ENCODE measurements at regions not wholly inside any gene's neighbourhood (a gene's known extent, or its start where the extent isn't known, plus 50 kb on each side); places are given as distances from the start of the nearest gene placed in this dataset.

GRCh38 chr12:90790747-90791146 is 164.2 kb downstream of the CCER1 start:
- no peak overlapping the region for H3K4me3 ChIP-seq
- TF ChIP-seq POLR2A (IDR thresholded peaks at IDR 0.05) (no peak), CTCF (IDR thresholded peaks at IDR 0.05) (no peak)
- no peak for DNase-seq
- no peaks in the 10 kb centered on the region for H3K9me3 ChIP-seq
- no peaks in the 10 kb centered on the region for H3K36me3 ChIP-seq
- intact Hi-C loops (cut with DNase I), result no loop called here
- no peaks in the 10 kb centered on the region for H3K4me1 ChIP-seq
- 71% methylated on average over 4 of the region's 4 CpGs for WGBS, 2 donors
- no peak overlapping the region for H3K27ac ChIP-seq
- H3K27me3 ChIP-seq, result no peaks in the 10 kb centered on the region

DNA sequence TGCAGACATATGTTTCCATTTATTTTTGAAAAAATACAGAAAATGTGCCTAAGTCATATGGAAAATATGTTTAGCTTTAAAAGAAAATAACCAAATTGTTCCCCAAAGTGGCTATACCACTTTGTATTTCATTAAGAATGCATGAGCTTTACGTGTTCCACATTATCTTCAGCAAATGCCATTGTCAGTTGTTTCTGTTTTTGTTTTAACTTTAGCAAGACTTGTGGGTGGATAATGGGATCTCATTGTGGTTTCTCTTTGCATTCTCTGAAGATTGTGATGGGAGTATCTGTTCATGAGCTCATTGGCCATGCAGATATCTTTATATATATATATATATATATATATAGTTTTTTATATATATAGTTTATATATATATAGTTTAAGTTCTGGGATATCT is 181.5 kb downstream of the CCER1 start:
- H3K27me3 ChIP-seq, result no peaks in the 10 kb centered on the region
- H3K27ac ChIP-seq, result no peak overlapping the region
- no peaks in the 10 kb centered on the region for H3K4me1 ChIP-seq
- intact Hi-C loops (cut with DNase I), result no loop called here
- no peaks in the 10 kb centered on the region for H3K36me3 ChIP-seq
- DNase-seq, result no peak
- H3K4me3 ChIP-seq, result no peak overlapping the region
- no peak for TF ChIP-seq POLR2A (IDR thresholded peaks at IDR 0.05)
- no peak for TF ChIP-seq CTCF (IDR thresholded peaks at IDR 0.05)
- 65 to 75% methylated on average over 1 of the region's 1 CpG for WGBS, 2 donors
- H3K9me3 ChIP-seq, result no peaks in the 10 kb centered on the region

- H3K4me1 ChIP-seq, result no peaks in the 10 kb centered on the region
- H3K9me3 ChIP-seq, result no peaks in the 10 kb centered on the region
- no peak for DNase-seq
- no peaks in the 10 kb centered on the region for H3K36me3 ChIP-seq
- H3K27me3 ChIP-seq, result no peaks in the 10 kb centered on the region
- intact Hi-C loops (cut with DNase I), result no loop called here
- no peak overlapping the region for H3K27ac ChIP-seq
- TF ChIP-seq POLR2A (IDR thresholded peaks at IDR 0.05) (no peak), CTCF (IDR thresholded peaks at IDR 0.05) (no peak)
- no peak overlapping the region for H3K4me3 ChIP-seq
- WGBS, 2 donors, result 28 to 33% methylated on average over 1 of the region's 1 CpG
These were observed 184.1 kb downstream of the CCER1 start for GRCh38 chr12:90770861-90771260.

DNA sequence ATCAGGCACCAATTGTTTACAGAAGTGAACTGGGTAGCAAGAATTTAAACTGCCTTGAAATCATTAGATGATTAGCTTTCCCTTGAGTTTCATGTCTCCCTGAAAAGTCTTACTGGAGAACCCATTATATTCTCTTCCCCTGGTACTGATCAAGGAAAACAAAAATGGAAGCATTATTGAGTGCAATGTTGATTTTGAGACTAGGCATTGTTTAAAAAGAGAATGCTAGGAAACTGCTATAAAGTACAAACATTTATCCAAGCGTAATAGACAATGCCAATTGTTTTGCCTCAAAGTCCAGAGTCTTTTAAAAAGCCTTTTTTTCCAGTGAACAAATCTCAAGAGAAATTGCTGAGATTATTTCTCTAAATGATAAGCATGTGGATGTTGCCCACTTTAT is 197.0 kb downstream of the CCER1 start:
- no peak for DNase-seq
- H3K36me3 ChIP-seq, result no peaks in the 10 kb centered on the region
- TF ChIP-seq CTCF (IDR thresholded peaks at IDR 0.05), result no peak
- TF ChIP-seq POLR2A (IDR thresholded peaks at IDR 0.05), result no peak
- no peak overlapping the region for H3K4me3 ChIP-seq
- no peaks in the 10 kb centered on the region for H3K27me3 ChIP-seq
- no peaks in the 10 kb centered on the region for H3K4me1 ChIP-seq
- 64 to 84% methylated on average over 1 of the region's 1 CpG for WGBS, 2 donors
- no peaks in the 10 kb centered on the region for H3K9me3 ChIP-seq
- no peak overlapping the region for H3K27ac ChIP-seq
- intact Hi-C loops (cut with DNase I), result no loop called here

DNA sequence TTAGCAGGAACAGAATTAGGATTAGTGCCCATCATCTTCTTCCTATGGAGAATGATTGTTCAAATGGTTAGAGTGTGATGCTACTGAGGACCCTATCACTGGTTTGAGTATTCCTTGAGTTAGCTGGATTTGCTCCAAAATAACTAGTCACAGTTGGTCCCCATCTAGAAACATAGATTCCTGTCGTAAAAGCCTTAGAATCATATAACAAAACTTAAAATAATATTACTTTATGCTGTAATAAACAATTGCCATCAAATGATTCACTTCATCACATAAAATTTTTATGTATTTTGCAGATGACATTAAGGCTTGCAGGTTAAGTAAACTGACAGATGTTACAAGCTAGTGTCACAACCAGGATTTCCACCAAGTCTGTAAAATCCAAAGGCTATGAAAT is 209.8 kb downstream of the CCER1 start:
- intact Hi-C loops (cut with DNase I), result no loop called here
- H3K36me3 ChIP-seq, result no peaks in the 10 kb centered on the region
- no peaks in the 10 kb centered on the region for H3K27me3 ChIP-seq
- TF ChIP-seq POLR2A (IDR thresholded peaks at IDR 0.05) (no peak), CTCF (IDR thresholded peaks at IDR 0.05) (no peak)
- no peak for DNase-seq
- H3K4me3 ChIP-seq, result no peak overlapping the region
- WGBS, 2 donors, result 69 to 74% methylated on average over 1 of the region's 1 CpG
- no peak overlapping the region for H3K27ac ChIP-seq
- peaks cover 0 to 4% (median 0%) of the 10 kb centered on the region in 3 donors for H3K9me3 ChIP-seq
- no peaks in the 10 kb centered on the region for H3K4me1 ChIP-seq
